PC-3 (cell line): ENCODE measurements at regions not wholly inside any gene's neighbourhood (a gene's known extent, or its start where the extent isn't known, plus 50 kb on each side); places are given as distances from the start of the nearest gene placed in this dataset.

ENCODE experiments used
- ATAC-seq: fragments of 200-7000 bp; cut with Tn5 transposase; 2 replicates; pipeline ENCODE4 v1.9.1; 2020; ENCODE audit warnings: mild to moderate bottlenecking, moderate library complexity
- BruUV-seq: library from RNA; stranded (reverse); fragments of 400-500 nt; replicated peaks from 2 replicates; lab custom pipeline; 2021; lab: Mats Ljungman, UMichigan
- CTCF ChIA-PET: fragments of 300-600 bp; sonication (Branson Sonifier 250); formaldehyde crosslinking; loops from one replicate; lab custom pipeline; 2022; ENCODE audit warnings: antibody characterized with exemption; lab: Charles Lee
- POLR2A ChIA-PET: fragments of 300-600 bp; sonication (Branson Sonifier 250); formaldehyde crosslinking; loops from one replicate; lab custom pipeline; 2022; ENCODE audit warnings: antibody characterized with exemption; ENCODE audit not compliant: unreplicated experiment; lab: Charles Lee
- DNase-seq: peaks from one replicate; pipeline ENCODE4 v3.0.0-alpha.2; 2015
- H2AFZ ChIP-seq: fragments of 300-600 bp; sonication (generic); 2 replicates; pipeline ENCODE4 v1.6.0; 2016; ENCODE audit warnings: antibody characterized with exemption, low read length
- H3F3A ChIP-seq: fragments of 300-600 bp; sonication (generic); one replicate; pipeline ENCODE4 v1.6.0; 2017; ENCODE audit warnings: antibody characterized with exemption, low read length, control low read depth, mild to moderate bottlenecking; ENCODE audit not compliant: unreplicated experiment
- H3K27ac ChIP-seq: fragments of 300-600 bp; sonication (generic); 2 replicates; pipeline ENCODE4 v1.5.1; 2016; ENCODE audit warnings: mild to moderate bottlenecking, low read length
- H3K27me3 ChIP-seq: fragments of 300-600 bp; sonication (generic); 2 replicates; pipeline ENCODE4 v1.6.1; 2016; ENCODE audit warnings: low read length, mixed read lengths
- H3K36me3 ChIP-seq: fragments of 300-600 bp; sonication (generic); 2 replicates; pipeline ENCODE4 v1.6.1; 2016; ENCODE audit warnings: low read depth, mixed run types, low read length, mixed read lengths
- H3K4me1 ChIP-seq: fragments of 300-600 bp; sonication (generic); 2 replicates; pipeline ENCODE4 v1.5.1; 2016; ENCODE audit warnings: low read length; ENCODE audit not compliant: insufficient read depth
- H3K4me2 ChIP-seq: fragments of 300-600 bp; sonication (generic); 2 replicates; pipeline ENCODE4 v1.6.0; 2016; ENCODE audit warnings: low read length
- H3K4me3 ChIP-seq: fragments of 300-600 bp; sonication (generic); 2 replicates; pipeline ENCODE4 v1.5.1; 2016; ENCODE audit warnings: mild to moderate bottlenecking, low read length, mixed read lengths
- H3K79me2 ChIP-seq: fragments of 300-600 bp; sonication (generic); 2 replicates; pipeline ENCODE4 v1.6.1; 2017; ENCODE audit warnings: low read length, mixed read lengths
- H3K9ac ChIP-seq: fragments of 300-600 bp; sonication (generic); 2 replicates; pipeline ENCODE4 v1.6.0; 2016; ENCODE audit warnings: mild to moderate bottlenecking, low read length
- H3K9me2 ChIP-seq: fragments of 300-600 bp; sonication (generic); replicated peaks from 2 replicates; pipeline ENCODE4 v1.6.1; 2016; ENCODE audit warnings: mixed run types, low read length, mixed read lengths
- H3K9me3 ChIP-seq: fragments of 300-600 bp; sonication (generic); 2 replicates; pipeline ENCODE4 v1.6.1; 2016; ENCODE audit warnings: low read length, mixed read lengths
- H4K20me1 ChIP-seq: fragments of 300-600 bp; sonication (generic); 2 replicates; pipeline ENCODE4 v1.6.1; 2016; ENCODE audit warnings: low read length, mixed read lengths
- EZH2 ChIP-seq: fragments of 300-600 bp; sonication (generic); IDR thresholded peaks from one replicate; pipeline ENCODE4 v1.6.1; 2017; ENCODE audit warnings: antibody characterized with exemption, mild to moderate bottlenecking, low read length; ENCODE audit not compliant: unreplicated experiment
- EZH2phosphoT487 ChIP-seq: fragments of 300-600 bp; sonication (generic); IDR thresholded peaks from 2 replicates; pipeline ENCODE4 v1.6.1; 2018; ENCODE audit warnings: mild to moderate bottlenecking, antibody characterized with exemption, low read length, borderline replicate concordance
- intact Hi-C: fragments of 100-400 bp; cut with micrococcal nuclease; formaldehyde crosslinking; loops from 2 replicates; pipeline ENCODE4 v1.9.0; 2023
- TF ChIP-seq, protein P1 (sequence below): fragments of 300-600 bp; sonication (generic); conservative IDR thresholded peaks from 2 replicates; pipeline ENCODE4 v1.5.1; 2017; ENCODE audit warnings: antibody characterized with exemption, low read depth, mild to moderate bottlenecking, low read length

DNA sequence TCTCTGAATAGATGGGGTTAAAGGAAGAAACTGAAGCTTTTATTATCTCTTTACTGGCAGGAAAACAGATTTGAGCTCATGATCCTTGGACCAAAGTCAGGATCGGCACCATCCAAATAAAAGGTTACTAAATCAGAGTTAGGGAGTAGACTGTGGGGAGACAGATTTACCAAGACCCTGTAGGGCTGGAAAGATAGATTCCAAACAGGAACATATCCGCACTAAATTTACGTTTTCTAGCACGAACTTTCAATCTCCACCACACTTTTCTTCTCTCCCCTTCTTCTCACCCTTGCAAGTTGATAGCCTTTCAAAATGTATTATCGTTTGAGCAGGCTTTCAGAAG is 120.0 kb upstream of the HMHB1 start:
- Histone ChIP-seq H4K20me1 (no peaks in the 10 kb centered on the region), H3K27me3 (no peaks in the 10 kb centered on the region), H3K4me2 (no peak overlapping the region), H3K36me3 (no peaks in the 10 kb centered on the region), H3K27ac (no peak overlapping the region), H2AFZ (no peak overlapping the region), H3K9ac (no peak overlapping the region), H3K4me3 (no peak overlapping the region), H3K79me2 (no peaks in the 10 kb centered on the region), H3K9me2 (no peaks in the 10 kb centered on the region), H3F3A (no peaks in the 10 kb centered on the region), H3K9me3 (no peaks in the 10 kb centered on the region), H3K4me1 (no peaks in the 10 kb centered on the region)
- POLR2A ChIA-PET: no interaction called here
- intact Hi-C loops: no loop called here
- no peak for ATAC-seq
- CTCF ChIA-PET: no interaction called here
- no peak for TF ChIP-seq EZH2
- BruUV-seq: no TSS peak
- DNase-seq: no peak

DNA sequence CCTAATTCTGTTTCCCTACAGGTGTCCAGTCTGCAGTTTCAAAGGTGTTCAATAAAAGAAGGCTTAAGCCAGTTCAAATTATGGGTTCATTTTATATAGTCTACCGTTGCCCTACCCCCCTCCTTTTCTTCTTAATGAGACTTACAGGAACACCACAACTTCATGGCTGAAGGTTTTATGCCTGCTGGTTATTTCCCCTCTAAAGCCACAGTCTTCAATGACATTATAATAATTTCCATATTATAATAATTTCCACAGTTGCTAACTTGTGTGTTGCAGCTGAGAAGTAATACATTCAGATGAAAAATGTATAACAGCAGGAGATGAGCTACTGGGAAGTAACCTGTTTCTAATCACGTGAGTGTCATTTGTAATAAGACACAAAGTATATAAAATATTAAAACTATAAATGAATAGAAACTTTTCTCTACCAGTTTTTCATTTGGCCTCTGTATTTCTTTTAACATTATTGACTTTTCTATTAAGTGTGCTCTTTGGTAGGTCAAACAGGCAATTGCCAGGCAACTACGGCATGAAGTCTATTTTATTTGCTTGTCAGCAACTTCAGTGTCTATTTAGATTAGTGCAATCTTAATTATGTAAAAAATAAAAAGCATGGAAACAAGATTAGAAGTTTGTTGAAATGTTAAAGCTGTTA is 120.5 kb upstream of the HMHB1 start:
- no peak overlapping the region for H3K27ac ChIP-seq
- H3K4me2 ChIP-seq: no peak overlapping the region
- H3K9me3 ChIP-seq: no peaks in the 10 kb centered on the region
- no TSS peak for BruUV-seq
- H3K27me3 ChIP-seq: no peaks in the 10 kb centered on the region
- DNase-seq (no peak), ATAC-seq (no peak)
- no peaks in the 10 kb centered on the region for H3K79me2 ChIP-seq
- no peak overlapping the region for H2AFZ ChIP-seq
- no peaks in the 10 kb centered on the region for H4K20me1 ChIP-seq
- ChIA-PET CTCF (no interaction called here), POLR2A (no interaction called here)
- no peaks in the 10 kb centered on the region for H3K4me1 ChIP-seq
- H3K4me3 ChIP-seq: no peak overlapping the region
- H3F3A ChIP-seq: no peaks in the 10 kb centered on the region
- no peaks in the 10 kb centered on the region for H3K9me2 ChIP-seq
- no peaks in the 10 kb centered on the region for H3K36me3 ChIP-seq
- intact Hi-C loops: no loop called here
- H3K9ac ChIP-seq: no peak overlapping the region
- TF ChIP-seq EZH2phosphoT487 (no peak), EZH2 (no peak)
- TF ChIP-seq, protein P1, sequence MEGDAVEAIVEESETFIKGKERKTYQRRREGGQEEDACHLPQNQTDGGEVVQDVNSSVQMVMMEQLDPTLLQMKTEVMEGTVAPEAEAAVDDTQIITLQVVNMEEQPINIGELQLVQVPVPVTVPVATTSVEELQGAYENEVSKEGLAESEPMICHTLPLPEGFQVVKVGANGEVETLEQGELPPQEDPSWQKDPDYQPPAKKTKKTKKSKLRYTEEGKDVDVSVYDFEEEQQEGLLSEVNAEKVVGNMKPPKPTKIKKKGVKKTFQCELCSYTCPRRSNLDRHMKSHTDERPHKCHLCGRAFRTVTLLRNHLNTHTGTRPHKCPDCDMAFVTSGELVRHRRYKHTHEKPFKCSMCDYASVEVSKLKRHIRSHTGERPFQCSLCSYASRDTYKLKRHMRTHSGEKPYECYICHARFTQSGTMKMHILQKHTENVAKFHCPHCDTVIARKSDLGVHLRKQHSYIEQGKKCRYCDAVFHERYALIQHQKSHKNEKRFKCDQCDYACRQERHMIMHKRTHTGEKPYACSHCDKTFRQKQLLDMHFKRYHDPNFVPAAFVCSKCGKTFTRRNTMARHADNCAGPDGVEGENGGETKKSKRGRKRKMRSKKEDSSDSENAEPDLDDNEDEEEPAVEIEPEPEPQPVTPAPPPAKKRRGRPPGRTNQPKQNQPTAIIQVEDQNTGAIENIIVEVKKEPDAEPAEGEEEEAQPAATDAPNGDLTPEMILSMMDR: no peak

GRCh38 chr5:143687604-143688003 is 124.4 kb upstream of the HMHB1 start:
- no peak for DNase-seq
- H2AFZ ChIP-seq: no peak overlapping the region

More at GRCh38 chr5:143687604-143688003, 124.4 kb upstream of the HMHB1 start:
- Histone ChIP-seq H4K20me1 (no peaks in the 10 kb centered on the region), H3K9me2 (no peaks in the 10 kb centered on the region), H3K9me3 (no peaks in the 10 kb centered on the region), H3F3A (peaks cover 3% of the 10 kb centered on the region), H3K36me3 (no peaks in the 10 kb centered on the region), H3K9ac (no peak overlapping the region), H3K4me2 (no peak overlapping the region), H3K4me3 (no peak overlapping the region), H3K4me1 (peaks cover 6% of the 10 kb centered on the region), H3K27me3 (no peaks in the 10 kb centered on the region), H3K27ac (no peak overlapping the region), H3K79me2 (no peaks in the 10 kb centered on the region)
- ATAC-seq: no peak
- no TSS peak for BruUV-seq
- intact Hi-C loops: loop anchor here (5.0 to 10.0 kb wide), 3 partner anchors 137 to 373 kb away; no protein-coding TSS in a partner anchor
- ChIA-PET POLR2A (no interaction called here), CTCF (no interaction called here)
- TF ChIP-seq, protein P1: no peak
- TF ChIP-seq EZH2phosphoT487 (no peak), EZH2 (no peak)
